Upper lobe of left lung (tissue), 4 donors: ENCODE measurements at regions not wholly inside any gene's neighbourhood (a gene's known extent, or its start where the extent isn't known, plus 50 kb on each side); places are given as distances from the start of the nearest gene placed in this dataset.

ENCODE experiments used
- POLR2A ChIP-seq, 4 donors: fragments of 450-650 bp; IDR thresholded peaks; one replicate each; pipeline ENCODE4 v1.5.1; 2016 to 2017; ENCODE audit warnings: antibody characterized with exemption in 4 of 4, mild to moderate bottlenecking in 2 of 4
- POLR2AphosphoS5 ChIP-seq, 2 donors: sonication (generic); formaldehyde crosslinking; IDR thresholded peaks; one replicate each; pipeline ENCODE4 v1.5.1; 2017; ENCODE audit warnings: antibody characterized with exemption in 2 of 2
- TF ChIP-seq, protein P1 (sequence below), 6 experiments: fragments of 450-650 bp in 4 of 6; fragments of 200-600 bp in 2 of 6; sonication (generic) in 2 of 6; IDR thresholded peaks; one replicate each; pipeline ENCODE4 v1.5.1; 2016 to 2019; ENCODE audit warnings: antibody characterized with exemption in 6 of 6

DNA sequence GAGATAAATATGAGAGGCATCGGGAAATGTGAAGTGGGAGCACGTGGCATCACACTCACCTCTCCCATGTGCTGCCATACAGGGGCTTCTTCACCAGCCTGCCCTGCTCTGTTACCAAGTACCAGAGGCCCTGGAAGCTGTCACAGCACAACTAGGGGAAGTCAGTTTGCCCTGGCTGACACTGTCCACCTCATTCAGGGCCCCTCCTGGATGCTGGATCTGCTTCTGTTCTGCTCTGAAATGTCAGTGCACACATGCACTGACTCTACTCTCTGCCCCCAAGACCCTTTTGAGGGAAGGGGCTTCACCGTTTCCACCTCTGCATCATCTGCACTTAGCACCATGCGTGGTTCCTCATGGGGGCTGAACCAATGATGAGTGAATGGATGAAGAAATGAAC, 311.1 kb downstream of the EN1 start:
- TF ChIP-seq POLR2A (IDR thresholded peaks at IDR 0.05) (no peak), POLR2AphosphoS5 (IDR thresholded peaks at IDR 0.05) (no peak)
- TF ChIP-seq, protein P1, sequence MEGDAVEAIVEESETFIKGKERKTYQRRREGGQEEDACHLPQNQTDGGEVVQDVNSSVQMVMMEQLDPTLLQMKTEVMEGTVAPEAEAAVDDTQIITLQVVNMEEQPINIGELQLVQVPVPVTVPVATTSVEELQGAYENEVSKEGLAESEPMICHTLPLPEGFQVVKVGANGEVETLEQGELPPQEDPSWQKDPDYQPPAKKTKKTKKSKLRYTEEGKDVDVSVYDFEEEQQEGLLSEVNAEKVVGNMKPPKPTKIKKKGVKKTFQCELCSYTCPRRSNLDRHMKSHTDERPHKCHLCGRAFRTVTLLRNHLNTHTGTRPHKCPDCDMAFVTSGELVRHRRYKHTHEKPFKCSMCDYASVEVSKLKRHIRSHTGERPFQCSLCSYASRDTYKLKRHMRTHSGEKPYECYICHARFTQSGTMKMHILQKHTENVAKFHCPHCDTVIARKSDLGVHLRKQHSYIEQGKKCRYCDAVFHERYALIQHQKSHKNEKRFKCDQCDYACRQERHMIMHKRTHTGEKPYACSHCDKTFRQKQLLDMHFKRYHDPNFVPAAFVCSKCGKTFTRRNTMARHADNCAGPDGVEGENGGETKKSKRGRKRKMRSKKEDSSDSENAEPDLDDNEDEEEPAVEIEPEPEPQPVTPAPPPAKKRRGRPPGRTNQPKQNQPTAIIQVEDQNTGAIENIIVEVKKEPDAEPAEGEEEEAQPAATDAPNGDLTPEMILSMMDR (IDR thresholded peaks at IDR 0.05): no peak
